ENCODE measurements at regions not wholly inside any gene's neighbourhood (a gene's known extent, or its start where the extent isn't known, plus 50 kb on each side); places are given as distances from the start of the nearest gene placed in this dataset.
"Not testable (repeated sequence)": the region's sequence is repeated elsewhere in the genome, so short reads cannot be mapped to it uniquely, and the experiment has no call there.

GRCh38 chr2:192398236-192398635, 203.5 kb upstream of the TMEFF2 start:
- DNase-seq (ENCODE audit: low read depth in 2 of 2) = no peak

- no peak for DNase-seq (ENCODE audit: low read depth in 2 of 2)
These were observed 199.9 kb upstream of the TMEFF2 start for GRCh38 chr2:192394605-192395004.

GRCh38 chr2:192391041-192391440, 196.3 kb upstream of the TMEFF2 start:
- DNase-seq (ENCODE audit: low read depth in 2 of 2) = no peak

- DNase-seq (ENCODE audit: low read depth in 2 of 2) = no peak
These were observed 195.7 kb upstream of the TMEFF2 start for GRCh38 chr2:192390401-192390800.

- DNase-seq (ENCODE audit: low read depth in 2 of 2) = not testable (repeated sequence)
These were observed 189.5 kb upstream of the TMEFF2 start for GRCh38 chr2:192384191-192384590.

- no peak for DNase-seq (ENCODE audit: low read depth in 2 of 2)
These were observed 186.3 kb upstream of the TMEFF2 start for GRCh38 chr2:192381082-192381481.

- no peak for DNase-seq (ENCODE audit: low read depth in 2 of 2)
These were observed 185.0 kb upstream of the TMEFF2 start for GRCh38 chr2:192379736-192380135.

GRCh38 chr2:192377173-192377572, 182.4 kb upstream of the TMEFF2 start:
- DNase-seq (ENCODE audit: low read depth in 2 of 2) = no peak

- DNase-seq (ENCODE audit: low read depth in 2 of 2) = no peak
These were observed 179.0 kb upstream of the TMEFF2 start for GRCh38 chr2:192373754-192374153.

- DNase-seq (ENCODE audit: low read depth in 2 of 2) = no peak
These were observed 178.5 kb upstream of the TMEFF2 start for GRCh38 chr2:192373221-192373620.

- no peak for DNase-seq (ENCODE audit: low read depth in 2 of 2)
These were observed 175.2 kb upstream of the TMEFF2 start for GRCh38 chr2:192369969-192370368.

- no peak for DNase-seq (ENCODE audit: low read depth in 2 of 2)
These were observed 162.5 kb upstream of the TMEFF2 start for GRCh38 chr2:192357217-192357616.

- no peak for DNase-seq (ENCODE audit: low read depth in 2 of 2)
These were observed 159.9 kb upstream of the TMEFF2 start for GRCh38 chr2:192354512-192355244.

GRCh38 chr2:192347542-192347941, 152.8 kb upstream of the TMEFF2 start:
- no peak for DNase-seq (ENCODE audit: low read depth in 2 of 2)

- DNase-seq (ENCODE audit: low read depth in 2 of 2) = no peak
These were observed 150.6 kb upstream of the TMEFF2 start for GRCh38 chr2:192345287-192345686.

- DNase-seq (ENCODE audit: low read depth in 2 of 2) = no peak
These were observed 138.9 kb upstream of the TMEFF2 start for GRCh38 chr2:192333642-192334041.

- no peak for DNase-seq (ENCODE audit: low read depth in 2 of 2)
These were observed 133.6 kb upstream of the TMEFF2 start for GRCh38 chr2:192328297-192328696.

- DNase-seq (ENCODE audit: low read depth in 2 of 2) = no peak
These were observed 132.8 kb upstream of the TMEFF2 start for GRCh38 chr2:192327576-192327975.

- no peak for DNase-seq (ENCODE audit: low read depth in 2 of 2)
These were observed 120.8 kb upstream of the TMEFF2 start for GRCh38 chr2:192315543-192315942.

- no peak for DNase-seq (ENCODE audit: low read depth in 2 of 2)
These were observed 120.2 kb upstream of the TMEFF2 start for GRCh38 chr2:192314800-192315481.

- no peak for DNase-seq (ENCODE audit: low read depth in 2 of 2)
These were observed 119.0 kb upstream of the TMEFF2 start for GRCh38 chr2:192313773-192314172.

GRCh38 chr2:192311701-192312460, 117.1 kb upstream of the TMEFF2 start:
- no peak for DNase-seq (ENCODE audit: low read depth in 2 of 2)

- DNase-seq (ENCODE audit: low read depth in 2 of 2) = no peak
These were observed 112.8 kb upstream of the TMEFF2 start for GRCh38 chr2:192307530-192307929.
